Small intestine (tissue), 7 donors: ENCODE measurements at regions not wholly inside any gene's neighbourhood (a gene's known extent, or its start where the extent isn't known, plus 50 kb on each side); places are given as distances from the start of the nearest gene placed in this dataset.

Source experiments
- DNase-seq, 2 donors: peaks; one replicate each; pipeline versions ENCODE4 v3.0.0 to v3.0.0-alpha.2; 2013
- FAIRE-seq: peaks from 2 replicates; lab custom pipeline; 2012; peaks lifted over from hg19 to GRCh38; lab: Jason Lieb, UNC
- H3K27ac ChIP-seq, 3 donors: one replicate each; pipeline ENCODE4 v1.5.1; 2013; ENCODE audit warnings: low read length in 2 of 3, mild to moderate bottlenecking in 2 of 3, control low read depth in 1 of 3, inconsistent platforms in 1 of 3, low read depth in 1 of 3, moderate library complexity in 1 of 3
- H3K27me3 ChIP-seq, 3 donors: one replicate each; pipeline ENCODE4 v1.6.1; 2013; ENCODE audit warnings: low read length in 3 of 3, inconsistent platforms in 1 of 3; ENCODE audit not compliant: control insufficient read depth in 3 of 3, insufficient read depth in 3 of 3
- H3K36me3 ChIP-seq, 3 donors: one replicate each; pipeline ENCODE4 v1.6.1; 2013; ENCODE audit warnings: low read length in 3 of 3, inconsistent platforms in 1 of 3, low read depth in 1 of 3, mild to moderate bottlenecking in 1 of 3, moderate library complexity in 1 of 3; ENCODE audit not compliant: control insufficient read depth in 3 of 3, insufficient read depth in 2 of 3
- H3K4me1 ChIP-seq, 3 donors: one replicate each; pipeline ENCODE4 v1.6.1; 2013; ENCODE audit warnings: low read length in 2 of 3, inconsistent platforms in 1 of 3, low read depth in 1 of 3, mild to moderate bottlenecking in 1 of 3, moderate library complexity in 1 of 3; ENCODE audit not compliant: control insufficient read depth in 3 of 3, insufficient read depth in 2 of 3
- H3K4me3 ChIP-seq, 3 donors: one replicate each; pipeline ENCODE4 v1.5.1; 2013; ENCODE audit warnings: low read length in 3 of 3, control low read depth in 1 of 3, inconsistent platforms in 1 of 3, low read depth in 1 of 3, mild to moderate bottlenecking in 1 of 3, moderate library complexity in 1 of 3
- H3K9me3 ChIP-seq, 2 donors: one replicate each; pipeline ENCODE4 v1.6.1; 2013; ENCODE audit warnings: low read depth in 1 of 2, low read length in 1 of 2; ENCODE audit not compliant: control insufficient read depth in 2 of 2, insufficient read depth in 1 of 2
- WGBS, 3 donors: extraction: QIAGEN DNeasy Blood & Tissue Kit; methylation state at CpG; one replicate each; pipeline ENCODE4 v1.1.7; 2013; 5-methylcytosine and 5-hydroxymethylcytosine counted together
- donor health status: healthy with polysubstance abuse.
- donor health status: control.
- donor health status: control.
- donor health status: Bipolar disorder and iron deficiency.
- donor health status: healthy.

DNA sequence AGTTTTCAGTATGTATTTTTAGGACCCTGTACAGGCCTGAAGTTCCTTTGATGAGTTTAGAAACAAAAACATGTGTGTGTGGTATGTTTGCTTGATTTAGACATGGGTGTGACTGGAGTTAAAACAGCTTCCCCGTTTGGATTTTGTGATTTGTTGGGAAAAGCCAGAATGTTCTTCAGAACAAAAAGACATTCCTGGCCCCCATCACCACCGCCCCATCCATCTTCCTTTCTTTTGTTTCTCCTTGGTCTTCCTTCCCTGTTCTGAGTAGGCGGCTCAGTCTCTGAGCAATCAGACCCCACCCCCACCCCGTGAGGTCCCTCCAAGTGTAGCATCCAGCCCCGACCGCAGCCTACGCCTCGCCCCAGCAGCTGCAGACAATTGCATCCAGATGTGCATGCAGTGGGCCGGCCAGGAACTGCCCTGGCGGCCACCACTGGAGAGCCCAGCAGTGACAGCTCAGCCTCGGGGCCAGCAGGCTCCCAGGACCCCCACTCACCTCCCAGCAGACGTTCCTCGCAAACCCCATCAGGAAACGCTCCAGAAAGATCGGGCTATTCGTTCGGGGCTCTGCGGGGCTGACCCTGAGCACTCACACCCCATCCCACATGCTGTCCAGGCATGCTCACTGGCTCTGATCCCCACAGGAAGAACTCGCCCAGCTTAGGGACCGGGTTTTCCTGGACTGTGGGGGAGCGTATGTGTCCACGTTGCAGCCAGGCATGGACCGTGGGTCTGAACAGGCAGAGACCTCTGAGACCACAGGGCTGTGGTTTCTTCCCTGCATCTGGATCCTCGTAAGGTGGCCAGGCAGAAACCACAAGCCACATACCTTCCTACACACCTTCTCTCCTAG lies 99.8 kb upstream of the CDH5 start:
- Histone ChIP-seq H3K4me1 (peaks cover 0 to 8% (median 3%) of the 10 kb centered on the region in 3 donors), H3K27me3 (peaks cover 0 to 14% (median 0%) of the 10 kb centered on the region in 3 donors), H3K9me3 (no peaks in the 10 kb centered on the region), H3K27ac (peak overlapping the region in 2 of 3 donors; percentile 0 to 42), H3K4me3 (no peak overlapping the region), H3K36me3 (no peaks in the 10 kb centered on the region)
- FAIRE-seq (no peak), DNase-seq (peak in 1 of 2 donors; percentile 37)
- WGBS, 3 donors, result 29 to 59% (median 45%) methylated on average over 24 of the region's 24 CpGs

DNA sequence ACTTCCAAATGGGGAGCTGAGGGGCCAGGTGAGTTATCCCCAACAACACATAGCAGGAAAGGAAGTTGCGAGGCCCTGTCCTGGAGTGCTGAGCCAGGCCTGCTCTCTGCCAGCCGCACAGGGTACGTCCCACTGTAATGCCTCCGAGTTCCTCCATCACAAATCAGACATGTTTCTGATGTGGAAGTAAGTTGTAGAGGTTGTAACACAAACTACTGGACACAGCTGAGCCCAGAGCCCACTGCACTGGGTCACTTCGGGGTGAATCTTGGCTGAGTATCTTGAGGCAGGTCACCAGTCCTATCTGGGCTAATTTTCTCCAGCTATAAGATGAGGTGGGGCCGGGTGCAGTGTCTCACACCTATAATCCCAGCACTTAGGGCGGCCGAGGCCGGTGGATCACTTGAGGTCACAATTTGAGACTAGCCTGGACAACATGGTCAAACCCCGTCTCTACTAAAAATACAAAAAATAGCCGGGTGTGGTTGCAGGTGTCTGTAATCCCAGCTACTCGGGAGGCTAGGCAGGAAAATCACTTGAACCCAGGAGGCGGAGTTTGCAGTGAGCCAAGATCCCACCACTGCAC lies 100.8 kb upstream of the CDH5 start:
- Histone ChIP-seq H3K9me3 (no peaks in the 10 kb centered on the region), H3K4me3 (no peak overlapping the region), H3K4me1 (peaks cover 0 to 8% (median 3%) of the 10 kb centered on the region in 3 donors), H3K27ac (no peak overlapping the region), H3K27me3 (peaks cover 0 to 6% (median 0%) of the 10 kb centered on the region in 3 donors), H3K36me3 (no peaks in the 10 kb centered on the region)
- FAIRE-seq (no peak), DNase-seq (no peak)
- 76 to 84% (median 78%) methylated on average over 13 of the region's 13 CpGs for WGBS, 3 donors

DNA sequence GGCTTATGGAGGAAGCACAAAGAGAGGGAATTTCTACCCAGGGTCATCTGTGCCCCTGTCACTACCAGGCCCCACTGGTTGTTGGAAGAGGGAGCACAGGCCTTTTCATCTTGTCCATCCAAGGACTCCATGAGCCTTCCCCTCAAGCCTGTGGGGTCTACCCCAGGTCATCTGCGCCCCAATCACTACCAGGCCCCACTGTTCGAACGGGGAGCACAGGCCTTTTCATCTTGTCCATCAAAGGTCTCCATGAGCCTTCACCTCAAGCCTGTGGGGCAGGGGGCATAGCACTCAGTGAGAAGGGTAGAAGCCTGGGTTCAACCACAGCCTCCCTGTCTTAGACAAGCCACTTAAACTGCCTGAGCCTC lies 101.5 kb upstream of the CDH5 start:
- Histone ChIP-seq H3K27me3 (peaks cover 0 to 3% (median 0%) of the 10 kb centered on the region in 3 donors), H3K36me3 (no peaks in the 10 kb centered on the region), H3K27ac (no peak overlapping the region), H3K4me3 (no peak overlapping the region), H3K9me3 (no peaks in the 10 kb centered on the region), H3K4me1 (peaks cover 0 to 8% (median under 1%) of the 10 kb centered on the region in 3 donors)
- no peak for DNase-seq
- FAIRE-seq, result no peak
- 63 to 72% (median 64%) methylated on average over 3 of the region's 3 CpGs for WGBS, 3 donors

DNA sequence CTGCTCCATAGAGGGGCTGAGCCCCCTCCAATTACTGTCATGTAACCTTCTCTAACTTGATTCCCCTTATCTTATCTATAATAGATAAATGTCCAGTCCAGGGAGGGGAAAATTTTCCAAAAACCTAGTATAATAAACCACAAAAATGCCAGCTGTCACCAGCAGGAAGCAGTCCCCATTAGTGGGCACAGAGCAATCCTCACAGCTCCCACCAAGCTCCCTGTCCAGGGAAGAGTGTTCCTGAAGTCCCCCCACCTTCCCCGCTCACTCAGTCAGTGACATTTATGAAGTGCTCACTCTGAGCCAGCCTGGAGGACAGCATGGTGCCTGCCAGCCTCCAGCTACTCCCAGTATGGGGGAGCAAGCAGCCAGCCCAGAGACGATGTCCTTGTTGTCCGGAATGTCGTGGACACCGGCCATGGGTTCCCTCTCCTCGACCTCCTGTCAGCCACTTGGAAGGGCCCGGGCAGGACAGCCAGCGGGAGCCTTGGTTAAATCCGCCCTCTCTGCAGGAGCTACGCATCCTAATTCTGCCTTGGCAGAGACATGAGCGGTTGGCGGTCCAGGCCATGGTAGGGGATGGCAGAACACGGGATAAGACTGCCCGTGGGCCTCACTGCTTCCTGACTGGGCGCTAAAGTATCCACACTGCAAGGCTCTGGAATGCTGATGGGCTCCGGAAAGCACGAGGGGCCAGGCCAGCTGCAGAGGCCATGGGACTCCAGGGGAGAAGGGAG lies 102.0 kb upstream of the CDH5 start:
- 79 to 83% (median 80%) methylated on average over 16 to 17 of the region's 17 CpGs for WGBS, 3 donors
- FAIRE-seq, result no peak
- DNase-seq, result no peak
- no peaks in the 10 kb centered on the region for H3K9me3 ChIP-seq
- H3K36me3 ChIP-seq, result no peaks in the 10 kb centered on the region
- peaks cover 0 to 8% (median 0%) of the 10 kb centered on the region in 3 donors for H3K4me1 ChIP-seq
- H3K27ac ChIP-seq, result no peak overlapping the region
- H3K27me3 ChIP-seq, result peaks cover 0 to 3% (median 0%) of the 10 kb centered on the region in 3 donors
- H3K4me3 ChIP-seq, result no peak overlapping the region

DNA sequence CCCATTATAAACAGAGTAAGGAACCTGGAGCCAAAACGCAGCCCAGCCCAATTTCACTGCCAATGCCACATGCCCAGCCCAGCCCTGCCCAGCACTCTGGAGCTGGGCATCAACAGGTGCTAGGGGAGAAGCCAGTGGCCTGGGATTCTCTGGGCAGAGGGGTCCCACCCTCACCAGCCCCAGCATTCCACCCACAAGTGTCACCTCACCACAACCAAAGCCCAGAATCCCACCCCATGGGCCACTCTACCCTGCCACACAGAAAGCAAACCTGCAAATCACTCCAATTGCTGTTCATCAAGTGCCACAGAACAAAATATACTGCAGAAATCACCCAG lies 102.5 kb upstream of the CDH5 start:
- FAIRE-seq (no peak), DNase-seq (no peak)
- H3K4me1 ChIP-seq, result peaks cover 0 to 8% (median 0%) of the 10 kb centered on the region in 3 donors
- H3K36me3 ChIP-seq, result no peaks in the 10 kb centered on the region
- 29 to 84% (median 63%) methylated on average over 1 of the region's 1 CpG for WGBS, 3 donors
- H3K4me3 ChIP-seq, result no peak overlapping the region
- H3K27ac ChIP-seq, result no peak overlapping the region
- no peaks in the 10 kb centered on the region for H3K9me3 ChIP-seq
- peaks cover 0 to under 1% (median 0%) of the 10 kb centered on the region in 3 donors for H3K27me3 ChIP-seq

DNA sequence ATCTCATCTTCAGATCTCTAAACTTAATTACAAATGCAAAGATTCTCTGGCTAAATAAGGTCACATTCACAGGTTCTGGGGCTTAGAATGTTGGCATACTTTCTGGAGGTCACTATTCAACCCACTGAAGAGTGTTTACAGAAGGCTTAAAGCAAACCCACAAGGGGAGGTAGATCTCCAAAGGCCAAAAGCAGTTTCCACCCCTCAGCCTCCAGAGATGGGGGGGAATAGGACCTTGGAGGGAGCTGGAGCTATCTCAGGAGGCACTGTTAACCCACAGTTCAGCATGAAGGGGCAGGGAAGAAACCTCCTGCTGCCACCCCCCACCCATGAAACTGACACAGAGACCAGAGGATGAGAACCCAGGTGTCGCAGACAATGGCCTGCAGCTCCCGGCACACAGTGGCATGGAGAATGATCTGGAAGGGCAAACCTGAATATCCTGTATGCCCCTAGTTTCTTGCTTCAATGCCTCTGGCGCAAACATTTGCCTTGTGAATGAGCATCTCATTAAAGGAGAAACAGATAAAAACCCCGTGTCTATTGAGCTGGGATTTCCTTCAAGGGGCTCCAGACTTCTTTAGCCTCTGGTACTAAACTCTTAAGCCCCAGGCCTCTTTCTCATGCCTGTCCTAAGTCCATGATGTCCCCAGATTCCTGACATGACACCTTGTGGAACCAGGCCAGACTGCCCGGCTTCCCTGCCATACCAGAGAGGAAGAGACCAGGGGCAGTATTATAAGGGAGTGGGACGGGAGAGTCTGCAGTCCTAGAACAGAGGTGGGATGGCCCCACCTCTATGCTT lies 103.1 kb upstream of the CDH5 start:
- Histone ChIP-seq H3K36me3 (no peaks in the 10 kb centered on the region), H3K4me3 (no peak overlapping the region), H3K27me3 (no peaks in the 10 kb centered on the region), H3K9me3 (no peaks in the 10 kb centered on the region), H3K4me1 (peaks cover 0 to 8% (median 0%) of the 10 kb centered on the region in 3 donors), H3K27ac (peak overlapping the region in 1 of 3 donors; percentile 22)
- FAIRE-seq, result no peak
- no peak for DNase-seq
- 75 to 84% (median 81%) methylated on average over 6 of the region's 6 CpGs for WGBS, 3 donors

DNA sequence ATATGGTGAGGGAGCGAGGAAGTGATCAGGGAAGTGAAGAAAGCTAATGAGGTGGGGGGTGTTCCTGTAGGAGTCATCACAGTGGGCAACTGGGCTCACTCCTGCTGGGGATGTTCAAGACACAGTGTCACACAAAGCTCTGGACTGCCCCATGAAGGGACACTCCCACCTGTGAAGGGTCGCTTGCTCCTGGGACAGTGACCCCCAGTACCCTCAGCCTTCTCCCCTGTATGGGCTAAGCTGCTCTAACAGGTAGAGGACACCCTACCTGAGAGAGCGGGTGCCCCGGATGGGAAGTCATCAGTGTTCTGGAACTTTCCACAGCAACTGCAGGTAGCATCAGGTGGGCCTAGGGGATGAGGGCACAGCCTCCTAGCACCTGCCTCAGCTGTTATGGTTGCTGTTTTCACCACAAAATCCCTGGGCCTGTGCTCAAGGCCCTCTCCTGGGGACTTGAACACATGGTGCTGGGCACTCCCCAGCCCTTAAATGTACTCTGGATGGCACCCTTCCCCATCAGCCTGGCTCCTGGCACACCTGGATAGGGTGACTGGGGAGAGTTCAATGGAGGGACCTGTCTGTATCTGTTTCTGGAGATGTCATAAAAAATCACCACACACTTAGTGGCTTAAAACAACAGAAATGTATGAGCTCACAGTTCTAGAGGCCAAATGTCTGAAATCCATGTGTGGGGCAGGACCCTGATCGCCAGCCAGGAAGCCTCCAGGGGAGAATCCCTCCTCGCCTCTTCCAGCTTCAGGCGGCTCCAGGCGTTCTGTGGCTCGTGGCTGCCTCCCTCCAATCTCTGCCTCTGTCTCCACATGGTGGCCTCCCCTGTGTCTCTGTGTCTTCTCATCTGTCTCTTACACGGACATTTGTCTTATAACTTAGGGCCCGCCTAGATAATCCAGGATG lies 104.0 kb upstream of the CDH5 start:
- Histone ChIP-seq H3K27ac (peak overlapping the region in 1 of 3 donors; percentile 19), H3K9me3 (no peaks in the 10 kb centered on the region), H3K36me3 (no peaks in the 10 kb centered on the region), H3K4me3 (no peak overlapping the region), H3K4me1 (peaks cover 0 to 8% (median 0%) of the 10 kb centered on the region in 3 donors), H3K27me3 (no peaks in the 10 kb centered on the region)
- no peak for FAIRE-seq
- DNase-seq, result no peak
- whole genome bisulfite sequencing, 3 donors, result 74 to 77% (median 77%) methylated on average over 11 of the region's 11 CpGs
